ENCODE measurements at regions not wholly inside any gene's neighbourhood (a gene's known extent, or its start where the extent isn't known, plus 50 kb on each side); places are given as distances from the start of the nearest gene placed in this dataset.

DNA sequence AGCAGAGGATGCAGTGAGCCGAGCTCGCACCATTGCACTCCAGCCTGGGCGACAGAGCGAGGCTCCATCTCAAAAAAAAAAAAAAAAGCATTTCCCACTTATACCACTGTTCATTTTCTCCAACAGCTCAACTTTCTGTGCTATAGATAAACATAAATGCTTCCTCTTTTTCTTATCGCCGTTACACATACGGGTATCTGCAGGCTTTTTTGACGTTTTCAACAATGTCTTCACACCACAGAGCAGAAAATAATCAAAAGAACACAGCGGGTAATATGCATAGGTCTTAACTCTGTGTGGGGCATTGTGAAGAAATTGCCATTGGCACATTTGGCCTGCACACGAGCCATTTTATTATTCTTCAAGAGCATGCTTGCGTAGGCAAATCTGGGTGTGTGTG lies 86.4 kb downstream of the CAPZA3 start:
- no peak overlapping the region for H3K4me2 ChIP-seq (ENCODE audit: low read depth, low read length, poor library complexity, severe bottlenecking)

DNA sequence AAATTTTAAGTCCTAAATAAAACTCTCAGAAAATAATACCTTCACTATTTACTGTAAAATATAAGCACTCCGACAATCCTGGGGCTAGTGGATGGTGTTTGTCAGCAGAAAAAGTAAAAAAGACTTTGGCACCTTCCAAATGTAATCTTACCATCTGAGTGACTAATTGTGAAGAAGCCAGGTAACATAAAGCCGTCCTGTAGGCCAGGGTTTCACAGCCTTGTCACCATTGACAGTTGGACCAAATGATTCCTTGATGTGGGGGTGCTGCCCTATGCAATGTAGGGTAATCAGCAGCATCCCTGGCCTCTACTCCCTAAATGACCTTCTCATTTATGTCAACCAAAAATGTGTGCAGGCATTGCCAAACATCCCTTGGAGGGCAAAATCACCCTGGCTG lies 87.2 kb downstream of the CAPZA3 start:
- Histone ChIP-seq H3K4me3 (ENCODE audit: insufficient read depth, low read length, poor library complexity, severe bottlenecking) (no peak overlapping the region), H3K9me2 (replicated peaks; ENCODE audit: insufficient read depth, low read length) (no peaks in the 10 kb centered on the region), H4K20me1 (ENCODE audit: low read depth, low read length) (no peaks in the 10 kb centered on the region), H3K27me3 (ENCODE audit: low read length) (no peaks in the 10 kb centered on the region), H3F3A (ENCODE audit: insufficient read depth) (no peaks in the 10 kb centered on the region), H3K36me3 (ENCODE audit: low read length) (no peaks in the 10 kb centered on the region), H3K79me2 (ENCODE audit: insufficient read depth, low read length) (no peaks in the 10 kb centered on the region), H2AFZ (ENCODE audit: low read depth, low read length, severe bottlenecking) (no peak overlapping the region), H3K9me3 (ENCODE audit: insufficient read depth, low read length) (peaks cover 10% of the 10 kb centered on the region), H3K9ac (ENCODE audit: low read length) (no peak overlapping the region), H3K4me2 (ENCODE audit: low read depth, low read length, poor library complexity, severe bottlenecking) (no peak overlapping the region), H3K27ac (ENCODE audit: low read depth, low read length) (no peak overlapping the region)
- TF ChIP-seq, protein P1, sequence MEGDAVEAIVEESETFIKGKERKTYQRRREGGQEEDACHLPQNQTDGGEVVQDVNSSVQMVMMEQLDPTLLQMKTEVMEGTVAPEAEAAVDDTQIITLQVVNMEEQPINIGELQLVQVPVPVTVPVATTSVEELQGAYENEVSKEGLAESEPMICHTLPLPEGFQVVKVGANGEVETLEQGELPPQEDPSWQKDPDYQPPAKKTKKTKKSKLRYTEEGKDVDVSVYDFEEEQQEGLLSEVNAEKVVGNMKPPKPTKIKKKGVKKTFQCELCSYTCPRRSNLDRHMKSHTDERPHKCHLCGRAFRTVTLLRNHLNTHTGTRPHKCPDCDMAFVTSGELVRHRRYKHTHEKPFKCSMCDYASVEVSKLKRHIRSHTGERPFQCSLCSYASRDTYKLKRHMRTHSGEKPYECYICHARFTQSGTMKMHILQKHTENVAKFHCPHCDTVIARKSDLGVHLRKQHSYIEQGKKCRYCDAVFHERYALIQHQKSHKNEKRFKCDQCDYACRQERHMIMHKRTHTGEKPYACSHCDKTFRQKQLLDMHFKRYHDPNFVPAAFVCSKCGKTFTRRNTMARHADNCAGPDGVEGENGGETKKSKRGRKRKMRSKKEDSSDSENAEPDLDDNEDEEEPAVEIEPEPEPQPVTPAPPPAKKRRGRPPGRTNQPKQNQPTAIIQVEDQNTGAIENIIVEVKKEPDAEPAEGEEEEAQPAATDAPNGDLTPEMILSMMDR (IDR thresholded peaks at IDR 0.05; ENCODE audit: insufficient read depth, low read length, poor library complexity, severe bottlenecking): no peak
- no peak for TF ChIP-seq EZH2phosphoT487 (conservative IDR thresholded peaks at IDR 0.05; ENCODE audit: low read length)

More for the DNA sequence above, 86.4 kb downstream of the CAPZA3 start:
- TF ChIP-seq, protein P1 (IDR thresholded peaks at IDR 0.05; ENCODE audit: insufficient read depth, low read length, poor library complexity, severe bottlenecking): no peak
- TF ChIP-seq EZH2phosphoT487 (conservative IDR thresholded peaks at IDR 0.05; ENCODE audit: low read length): no peak
- Histone ChIP-seq H3K36me3 (ENCODE audit: low read length) (no peaks in the 10 kb centered on the region), H3K27me3 (ENCODE audit: low read length) (no peaks in the 10 kb centered on the region), H3K79me2 (ENCODE audit: insufficient read depth, low read length) (no peaks in the 10 kb centered on the region), H3F3A (ENCODE audit: insufficient read depth) (no peaks in the 10 kb centered on the region), H3K9me3 (ENCODE audit: insufficient read depth, low read length) (peaks cover 10% of the 10 kb centered on the region), H4K20me1 (ENCODE audit: low read depth, low read length) (no peaks in the 10 kb centered on the region), H3K9me2 (replicated peaks; ENCODE audit: insufficient read depth, low read length) (0 out of 2 replicates have a peak, but pooled peaks cover 3% of the 10 kb centered on the region), H3K9ac (ENCODE audit: low read length) (no peak overlapping the region), H3K4me3 (ENCODE audit: insufficient read depth, low read length, poor library complexity, severe bottlenecking) (no peak overlapping the region), H2AFZ (ENCODE audit: low read depth, low read length, severe bottlenecking) (no peak overlapping the region), H3K27ac (ENCODE audit: low read depth, low read length) (no peak overlapping the region)

DNA sequence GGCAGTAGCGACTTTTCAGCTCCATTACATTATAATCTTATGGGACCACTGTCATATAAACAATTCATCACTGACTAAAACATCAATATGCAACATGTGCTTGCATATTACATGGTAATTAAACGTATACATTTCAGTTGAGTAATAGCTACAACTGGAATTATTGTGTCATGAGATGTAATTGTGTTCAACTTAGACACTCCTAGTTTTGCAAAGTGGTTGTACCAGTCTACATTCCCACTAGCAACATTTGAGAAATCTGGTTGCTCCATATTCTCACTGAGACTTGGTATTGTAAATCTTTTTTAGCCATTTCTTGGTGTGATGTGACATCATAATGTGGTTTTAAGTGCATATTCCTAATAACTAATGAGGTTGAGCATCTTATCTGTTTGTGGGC lies 90.0 kb downstream of the CAPZA3 start:
- TF ChIP-seq EZH2phosphoT487 (conservative IDR thresholded peaks at IDR 0.05; ENCODE audit: low read length): no peak
- TF ChIP-seq, protein P1 (IDR thresholded peaks at IDR 0.05; ENCODE audit: insufficient read depth, low read length, poor library complexity, severe bottlenecking): no peak
- Histone ChIP-seq H3K27ac (ENCODE audit: low read depth, low read length) (no peak overlapping the region), H3K36me3 (ENCODE audit: low read length) (no peaks in the 10 kb centered on the region), H3K9me3 (ENCODE audit: insufficient read depth, low read length) (peaks cover 10% of the 10 kb centered on the region), H3K4me2 (ENCODE audit: low read depth, low read length, poor library complexity, severe bottlenecking) (no peak overlapping the region), H3K9ac (ENCODE audit: low read length) (no peak overlapping the region), H3K27me3 (ENCODE audit: low read length) (no peaks in the 10 kb centered on the region), H3K9me2 (replicated peaks; ENCODE audit: insufficient read depth, low read length) (no peaks in the 10 kb centered on the region), H2AFZ (ENCODE audit: low read depth, low read length, severe bottlenecking) (no peak overlapping the region), H3F3A (ENCODE audit: insufficient read depth) (no peaks in the 10 kb centered on the region), H4K20me1 (ENCODE audit: low read depth, low read length) (no peaks in the 10 kb centered on the region), H3K4me3 (ENCODE audit: insufficient read depth, low read length, poor library complexity, severe bottlenecking) (no peak overlapping the region), H3K79me2 (ENCODE audit: insufficient read depth, low read length) (no peaks in the 10 kb centered on the region)

All from SU-DHL-6 (cell line).